Body of pancreas (tissue), 4 donors: ENCODE measurements at regions not wholly inside any gene's neighbourhood (a gene's known extent, or its start where the extent isn't known, plus 50 kb on each side); places are given as distances from the start of the nearest gene placed in this dataset.

Source experiments
- POLR2A ChIP-seq, 3 donors: fragments of 450-650 bp; IDR thresholded peaks; one replicate each; pipeline ENCODE4 v1.6.1; 2016; ENCODE audit warnings: antibody characterized with exemption in 3 of 3, mild to moderate bottlenecking in 2 of 3
- TF ChIP-seq, protein P1 (sequence below), 7 experiments: fragments of 450-650 bp in 4 of 7; fragments of 200-600 bp in 3 of 7; sonication (generic) in 3 of 7; IDR thresholded peaks; one replicate each; pipeline ENCODE4 v1.5.1; 2016 to 2019; ENCODE audit warnings: antibody characterized with exemption in 7 of 7

GRCh38 chr2:120481446-120482194, 135.7 kb downstream of the INHBB start:
- TF ChIP-seq, protein P1, sequence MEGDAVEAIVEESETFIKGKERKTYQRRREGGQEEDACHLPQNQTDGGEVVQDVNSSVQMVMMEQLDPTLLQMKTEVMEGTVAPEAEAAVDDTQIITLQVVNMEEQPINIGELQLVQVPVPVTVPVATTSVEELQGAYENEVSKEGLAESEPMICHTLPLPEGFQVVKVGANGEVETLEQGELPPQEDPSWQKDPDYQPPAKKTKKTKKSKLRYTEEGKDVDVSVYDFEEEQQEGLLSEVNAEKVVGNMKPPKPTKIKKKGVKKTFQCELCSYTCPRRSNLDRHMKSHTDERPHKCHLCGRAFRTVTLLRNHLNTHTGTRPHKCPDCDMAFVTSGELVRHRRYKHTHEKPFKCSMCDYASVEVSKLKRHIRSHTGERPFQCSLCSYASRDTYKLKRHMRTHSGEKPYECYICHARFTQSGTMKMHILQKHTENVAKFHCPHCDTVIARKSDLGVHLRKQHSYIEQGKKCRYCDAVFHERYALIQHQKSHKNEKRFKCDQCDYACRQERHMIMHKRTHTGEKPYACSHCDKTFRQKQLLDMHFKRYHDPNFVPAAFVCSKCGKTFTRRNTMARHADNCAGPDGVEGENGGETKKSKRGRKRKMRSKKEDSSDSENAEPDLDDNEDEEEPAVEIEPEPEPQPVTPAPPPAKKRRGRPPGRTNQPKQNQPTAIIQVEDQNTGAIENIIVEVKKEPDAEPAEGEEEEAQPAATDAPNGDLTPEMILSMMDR (IDR thresholded peaks at IDR 0.05), result no peak
- TF ChIP-seq POLR2A (IDR thresholded peaks at IDR 0.05), result no peak
